Astrocyte of the spinal cord (primary cell): ENCODE measurements at regions not wholly inside any gene's neighbourhood (a gene's known extent, or its start where the extent isn't known, plus 50 kb on each side); places are given as distances from the start of the nearest gene placed in this dataset.
A peak's percentile ranks its signal among the peaks of the same experiment; 100 is the strongest.

ENCODE experiments used
- DNase-seq: peaks from one replicate; pipeline ENCODE4 v3.0.0; 2011; ENCODE audit warnings: low read depth, low spot score
- H3K4me3 ChIP-seq: 2 replicates; pipeline ENCODE4 v1.5.1; 2011; ENCODE audit warnings: low read depth, mild to moderate bottlenecking, low read length, moderate library complexity
- CTCF ChIP-seq: IDR thresholded peaks from 2 replicates; pipeline ENCODE4 v1.5.1; 2012; ENCODE audit warnings: low read depth, mild to moderate bottlenecking, low read length, inconsistent platforms
- in situ Hi-C: cut with HindIII; loops from 2 replicates; pipeline ENCODE4 v1.10.0; 2017; ENCODE audit warnings: low sequenced_read_pairs

DNA sequence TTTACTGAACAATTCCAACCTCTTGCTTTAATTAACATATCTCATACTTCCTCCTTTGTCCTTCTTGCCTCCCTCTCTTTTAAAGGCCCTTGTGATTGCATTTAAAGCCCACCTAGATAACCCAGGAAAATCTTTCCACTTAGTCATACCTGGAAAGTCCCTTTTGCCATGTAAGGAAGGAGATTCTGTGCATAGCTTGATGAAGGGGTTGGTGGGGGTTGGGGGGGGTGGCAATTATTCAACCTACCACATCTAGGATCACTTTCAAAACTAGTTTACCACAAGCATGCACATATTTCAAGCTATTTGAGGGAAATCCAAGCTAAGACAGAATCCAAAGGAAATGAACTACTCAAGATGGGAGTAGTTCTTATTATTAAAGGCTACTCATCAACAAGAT, 249.1 kb upstream of the PTBP2 start:
- DNase-seq = peak; percentile 77
- no peak overlapping the region for H3K4me3 ChIP-seq
- in situ Hi-C loops = no loop called here
- no peak for TF ChIP-seq CTCF

DNA sequence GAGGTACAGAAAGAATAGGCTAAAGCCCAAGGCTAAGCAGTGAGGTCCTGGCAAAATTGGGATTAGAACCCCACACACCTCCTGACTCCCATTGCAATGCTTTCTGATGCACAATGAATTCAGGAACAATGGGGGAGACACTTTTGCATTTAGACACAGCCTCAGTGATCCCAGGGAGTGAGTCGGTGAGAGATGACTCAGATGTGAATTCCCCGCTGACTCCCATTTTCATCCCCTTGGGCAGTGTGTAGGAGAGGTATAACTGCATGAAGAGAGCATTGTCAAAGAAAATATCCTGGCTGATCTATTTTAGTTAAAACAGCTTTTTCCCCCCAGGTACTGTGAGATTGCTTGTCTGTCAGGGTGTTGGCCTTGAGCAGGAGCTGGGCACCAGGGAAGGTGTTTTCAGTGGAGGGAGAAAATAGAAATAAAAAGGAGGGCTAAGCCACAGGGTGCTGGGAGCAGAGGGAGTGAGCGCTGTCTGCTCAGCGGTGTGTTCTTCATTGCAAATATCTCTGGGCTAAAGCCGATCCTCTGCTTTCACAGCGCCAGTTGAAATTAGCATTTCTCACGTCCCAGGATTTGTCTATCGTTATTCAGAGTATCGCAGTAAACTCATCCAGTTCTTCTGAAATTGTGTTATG, 247.7 kb upstream of the PTBP2 start:
- H3K4me3 ChIP-seq = no peak overlapping the region
- no peak for TF ChIP-seq CTCF
- DNase-seq = peak; percentile 51
- in situ Hi-C loops = no loop called here

DNA sequence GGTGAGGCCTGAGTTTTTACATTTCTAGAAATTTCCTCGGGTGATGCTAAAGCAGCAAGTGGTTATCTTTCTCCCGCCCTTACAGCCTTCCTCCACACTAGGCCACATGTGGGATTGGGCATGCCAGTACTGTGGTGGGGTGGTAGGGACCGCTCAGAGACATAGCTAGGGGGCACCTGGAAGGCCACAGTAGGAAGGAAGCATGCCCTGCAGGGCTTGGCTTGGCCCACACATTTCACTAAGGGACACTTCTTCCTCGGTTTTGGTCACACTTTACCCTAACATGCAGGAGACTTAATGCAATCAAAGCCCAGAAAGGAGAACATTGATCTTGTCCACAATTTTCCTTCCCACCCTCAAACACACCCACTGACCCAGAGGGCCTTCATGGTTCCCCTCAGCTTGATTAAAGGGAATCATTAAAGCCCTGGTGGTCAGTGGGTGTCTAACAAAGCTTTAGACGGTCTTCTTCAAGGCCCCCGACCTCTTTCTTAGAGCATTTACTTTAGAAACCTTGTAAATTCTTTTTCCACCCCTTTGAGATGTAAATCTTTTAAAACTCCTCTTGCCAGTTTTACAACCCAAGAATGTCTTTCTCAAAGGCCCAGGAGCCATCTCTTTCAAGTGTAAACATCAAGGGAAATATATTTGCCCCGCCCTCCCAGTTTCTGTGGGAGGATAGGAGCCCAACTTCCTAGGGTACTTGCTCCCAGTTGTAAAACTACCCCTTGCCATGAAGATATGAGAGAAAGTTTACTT, 246.4 kb upstream of the PTBP2 start:
- in situ Hi-C loops = no loop called here

GRCh38 chr1:96475903-96476302, 245.7 kb upstream of the PTBP2 start:
- no peak overlapping the region for H3K4me3 ChIP-seq
- no peak for TF ChIP-seq CTCF
- DNase-seq = no peak
- in situ Hi-C loops = no loop called here

More for the DNA sequence above, 246.4 kb upstream of the PTBP2 start:
- TF ChIP-seq CTCF = no peak
- DNase-seq = no peak
- H3K4me3 ChIP-seq = no peak overlapping the region

DNA sequence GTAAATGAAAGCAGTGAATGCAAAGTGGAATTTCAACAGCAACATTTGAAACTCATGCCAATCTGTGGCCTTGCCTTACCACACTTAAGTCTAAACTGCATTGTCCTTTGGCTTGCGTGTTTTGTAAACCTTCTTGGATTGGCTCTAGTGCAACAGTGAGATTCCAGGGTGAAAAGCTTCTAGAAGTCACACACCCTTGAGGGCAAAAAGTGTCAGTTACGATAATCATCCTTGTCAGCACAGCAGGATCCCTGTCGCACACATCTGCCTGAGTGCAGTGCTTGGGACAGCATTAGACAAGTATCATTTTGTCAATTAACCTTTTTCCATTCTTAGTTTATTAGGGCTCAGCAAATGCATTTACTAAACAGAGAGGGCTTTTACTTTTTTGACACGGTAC, 243.4 kb upstream of the PTBP2 start:
- no peak overlapping the region for H3K4me3 ChIP-seq
- in situ Hi-C loops = no loop called here
- no peak for DNase-seq
- no peak for TF ChIP-seq CTCF

GRCh38 chr1:96481409-96481808, 240.2 kb upstream of the PTBP2 start:
- no peak for DNase-seq
- H3K4me3 ChIP-seq = no peak overlapping the region
- TF ChIP-seq CTCF = no peak
- in situ Hi-C loops = no loop called here
